OCI-LY3 (cell line): ENCODE measurements at regions not wholly inside any gene's neighbourhood (a gene's known extent, or its start where the extent isn't known, plus 50 kb on each side); places are given as distances from the start of the nearest gene placed in this dataset.

Source experiments
- H2AFZ ChIP-seq: fragments of 200-600, 300-600 bp; shearing (Covaris generic); 2 replicates; pipeline ENCODE4 v1.6.0; 2014; ENCODE audit warnings: antibody characterized with exemption, low read depth, low read length
- H3K27ac ChIP-seq: fragments of 200-600, 300-600 bp; sonication (generic); 2 replicates; pipeline ENCODE4 v1.5.1; 2014; ENCODE audit warnings: mild to moderate bottlenecking, low read length, moderate library complexity, mixed read lengths
- H3K27me3 ChIP-seq: fragments of 200-600, 300-600 bp; sonication (generic); 2 replicates; pipeline ENCODE4 v1.6.1; 2014; ENCODE audit warnings: low read depth, low read length, mixed read lengths
- H3K36me3 ChIP-seq: fragments of 200-600, 300-600 bp; sonication (generic); replicated peaks from 2 replicates; pipeline ENCODE3; 2014; ENCODE audit warnings: low read depth, low read length, mixed read lengths
- H3K4me1 ChIP-seq: fragments of 300-600, 200-600 bp; sonication (generic); 2 replicates; pipeline ENCODE4 v1.6.1; 2014; ENCODE audit warnings: low read length, mixed read lengths
- H3K4me2 ChIP-seq: fragments of 200-600, 300-600 bp; sonication (generic); 2 replicates; pipeline ENCODE4 v1.6.1; 2014; ENCODE audit warnings: low read length, mixed read lengths
- H3K4me3 ChIP-seq: fragments of 300-600, 200-600 bp; sonication (generic); 2 replicates; pipeline ENCODE4 v1.5.1; 2014; ENCODE audit warnings: antibody characterized with exemption, mild to moderate bottlenecking, low read length, moderate library complexity
- H3K79me2 ChIP-seq: fragments of 300-600, 200-600 bp; shearing (Covaris generic); 2 replicates; pipeline ENCODE4 v1.6.1; 2014; ENCODE audit warnings: mild to moderate bottlenecking, low read length, mixed read lengths
- H3K9ac ChIP-seq: fragments of 300-600, 200-600 bp; shearing (Covaris generic); 2 replicates; pipeline ENCODE4 v1.6.0; 2014; ENCODE audit warnings: mild to moderate bottlenecking, low read length, moderate library complexity
- H3K9me3 ChIP-seq: fragments of 200-600, 300-600 bp; shearing (Covaris generic); 2 replicates; pipeline ENCODE4 v1.6.1; 2014; ENCODE audit warnings: low read length, mixed read lengths; ENCODE audit not compliant: insufficient read depth
- H4K20me1 ChIP-seq: fragments of 200-600, 300-600 bp; sonication (generic); 2 replicates; pipeline ENCODE4 v1.6.1; 2016; ENCODE audit warnings: low read length, mixed read lengths; ENCODE audit not compliant: insufficient read depth
- CTCF ChIP-seq: fragments of 200-600, 300-600 bp; sonication (generic); IDR thresholded peaks from 2 replicates; pipeline ENCODE4 v1.5.1; 2014; ENCODE audit warnings: antibody characterized with exemption, low read length, low read depth
- EZH2phosphoT487 ChIP-seq: fragments of 200-600 bp; shearing (Covaris generic); IDR thresholded peaks from 2 replicates; pipeline ENCODE4 v1.6.1; 2018; ENCODE audit warnings: antibody characterized with exemption, mixed run types, low read depth

GRCh38 chr10:117669122-117669521 is 126.6 kb downstream of the EMX2 start:
- H4K20me1 ChIP-seq: no peaks in the 10 kb centered on the region
- TF ChIP-seq EZH2phosphoT487 (no peak), CTCF (no peak)
- no peak overlapping the region for H3K9ac ChIP-seq
- H3K4me3 ChIP-seq: no peak overlapping the region
- H3K36me3 ChIP-seq: no peaks in the 10 kb centered on the region
- no peaks in the 10 kb centered on the region for H3K9me3 ChIP-seq
- H3K27me3 ChIP-seq: no peaks in the 10 kb centered on the region
- no peaks in the 10 kb centered on the region for H3K79me2 ChIP-seq
- no peak overlapping the region for H2AFZ ChIP-seq
- no peak overlapping the region for H3K4me2 ChIP-seq
- H3K27ac ChIP-seq: no peak overlapping the region
- no peaks in the 10 kb centered on the region for H3K4me1 ChIP-seq

- Histone ChIP-seq H3K4me3 (no peak overlapping the region), H3K27ac (no peak overlapping the region), H3K36me3 (no peaks in the 10 kb centered on the region), H3K27me3 (no peaks in the 10 kb centered on the region), H3K4me1 (no peaks in the 10 kb centered on the region), H3K4me2 (no peak overlapping the region), H2AFZ (no peak overlapping the region), H3K9ac (no peak overlapping the region), H3K79me2 (no peaks in the 10 kb centered on the region), H4K20me1 (no peaks in the 10 kb centered on the region), H3K9me3 (no peaks in the 10 kb centered on the region)
- TF ChIP-seq CTCF (no peak), EZH2phosphoT487 (no peak)
Observed at GRCh38 chr10:117670116-117670904, 127.8 kb downstream of the EMX2 start.

- H2AFZ ChIP-seq: no peak overlapping the region
- H3K79me2 ChIP-seq: no peaks in the 10 kb centered on the region
- H3K36me3 ChIP-seq: no peaks in the 10 kb centered on the region
- H4K20me1 ChIP-seq: no peaks in the 10 kb centered on the region
- no peak overlapping the region for H3K9ac ChIP-seq
- TF ChIP-seq EZH2phosphoT487: no peak
- no peak for TF ChIP-seq CTCF
- no peaks in the 10 kb centered on the region for H3K27me3 ChIP-seq
- no peak overlapping the region for H3K27ac ChIP-seq
- H3K4me3 ChIP-seq: no peak overlapping the region
- H3K9me3 ChIP-seq: no peaks in the 10 kb centered on the region
- H3K4me1 ChIP-seq: no peaks in the 10 kb centered on the region
- no peak overlapping the region for H3K4me2 ChIP-seq
Observed at GRCh38 chr10:117673230-117674010, 130.9 kb downstream of the EMX2 start.

GRCh38 chr10:117674201-117674600 is 131.7 kb downstream of the EMX2 start:
- no peak for TF ChIP-seq CTCF
- TF ChIP-seq EZH2phosphoT487: no peak
- no peaks in the 10 kb centered on the region for H3K79me2 ChIP-seq
- H3K27ac ChIP-seq: no peak overlapping the region
- no peak overlapping the region for H3K4me3 ChIP-seq
- H2AFZ ChIP-seq: no peak overlapping the region
- H3K27me3 ChIP-seq: no peaks in the 10 kb centered on the region
- H4K20me1 ChIP-seq: no peaks in the 10 kb centered on the region
- H3K9me3 ChIP-seq: no peaks in the 10 kb centered on the region
- H3K4me1 ChIP-seq: no peaks in the 10 kb centered on the region
- H3K4me2 ChIP-seq: no peak overlapping the region
- H3K9ac ChIP-seq: no peak overlapping the region
- H3K36me3 ChIP-seq: no peaks in the 10 kb centered on the region
